ENCODE measurements at regions not wholly inside any gene's neighbourhood (a gene's known extent, or its start where the extent isn't known, plus 50 kb on each side); places are given as distances from the start of the nearest gene placed in this dataset.

GRCh38 chr5:6311568-6312501 is 66.5 kb downstream of the MED10 start:
- H3K9me2 ChIP-seq (ENCODE audit: insufficient read depth): no peaks in the 10 kb centered on the region
- no peaks in the 10 kb centered on the region for H3K27me3 ChIP-seq (replicated peaks; ENCODE audit: insufficient read depth)
- H3K9me3 ChIP-seq (ENCODE audit: low read depth): no peaks in the 10 kb centered on the region
- H3K4me3 ChIP-seq: no peak overlapping the region
- H2AFZ ChIP-seq: no peak overlapping the region
- H3F3A ChIP-seq (ENCODE audit: insufficient read depth): no peaks in the 10 kb centered on the region
- H4K20me1 ChIP-seq (ENCODE audit: insufficient read depth): no peaks in the 10 kb centered on the region
- WGBS, 2 experiments (ENCODE audit: low coverage in 1 of 2, low lambda C conversion rate in 2 of 2, missing lambda C conversion rate in 2 of 2): 28 to 34% methylated on average over 11 of the region's 11 CpGs
- H3K79me2 ChIP-seq (ENCODE audit: insufficient read depth): no peaks in the 10 kb centered on the region
- DNase-seq: no peak
- in situ Hi-C loops (cut with MboI): no loop called here
- H3K36me3 ChIP-seq (ENCODE audit: low read depth): no peaks in the 10 kb centered on the region
- TF ChIP-seq EZH2 (IDR thresholded peaks at IDR 0.05; ENCODE audit: insufficient read depth, poor library complexity, severe bottlenecking) (no peak), EZH2phosphoT487 (IDR thresholded peaks at IDR 0.05; ENCODE audit: insufficient read depth, low read depth) (no peak)
- no peak overlapping the region for H3K4me2 ChIP-seq (ENCODE audit: unreplicated experiment)
- no peak overlapping the region for H3K9ac ChIP-seq
- H3K27ac ChIP-seq: no peak overlapping the region
- H3K4me1 ChIP-seq (ENCODE audit: insufficient read depth): no peaks in the 10 kb centered on the region

GRCh38 chr5:6309949-6310348 is 68.4 kb downstream of the MED10 start:
- in situ Hi-C loops (cut with MboI): no loop called here
- no peak overlapping the region for H2AFZ ChIP-seq

GRCh38 chr5:6308683-6309082 is 69.7 kb downstream of the MED10 start:
- Histone ChIP-seq H3K36me3 (ENCODE audit: low read depth) (no peaks in the 10 kb centered on the region), H3K9me3 (ENCODE audit: low read depth) (no peaks in the 10 kb centered on the region), H2AFZ (no peak overlapping the region), H3K9ac (no peak overlapping the region), H3F3A (ENCODE audit: insufficient read depth) (no peaks in the 10 kb centered on the region), H3K27me3 (replicated peaks; ENCODE audit: insufficient read depth) (no peaks in the 10 kb centered on the region), H3K4me3 (no peak overlapping the region), H3K4me2 (ENCODE audit: unreplicated experiment) (no peak overlapping the region), H3K9me2 (ENCODE audit: insufficient read depth) (no peaks in the 10 kb centered on the region), H3K79me2 (ENCODE audit: insufficient read depth) (no peaks in the 10 kb centered on the region), H4K20me1 (ENCODE audit: insufficient read depth) (no peaks in the 10 kb centered on the region), H3K4me1 (ENCODE audit: insufficient read depth) (no peaks in the 10 kb centered on the region), H3K27ac (no peak overlapping the region)
- no peak for DNase-seq
- 49 to 58% methylated on average over 5 of the region's 5 CpGs for WGBS, 2 experiments (ENCODE audit: low coverage in 1 of 2, low lambda C conversion rate in 2 of 2, missing lambda C conversion rate in 2 of 2)
- TF ChIP-seq EZH2 (IDR thresholded peaks at IDR 0.05; ENCODE audit: insufficient read depth, poor library complexity, severe bottlenecking) (no peak), EZH2phosphoT487 (IDR thresholded peaks at IDR 0.05; ENCODE audit: insufficient read depth, low read depth) (no peak)
- in situ Hi-C loops (cut with MboI): no loop called here

More at GRCh38 chr5:6309949-6310348, 68.4 kb downstream of the MED10 start:
- Histone ChIP-seq H3K9me2 (ENCODE audit: insufficient read depth) (no peaks in the 10 kb centered on the region), H3K27ac (no peak overlapping the region), H3K27me3 (replicated peaks; ENCODE audit: insufficient read depth) (no peaks in the 10 kb centered on the region), H4K20me1 (ENCODE audit: insufficient read depth) (no peaks in the 10 kb centered on the region), H3K4me3 (no peak overlapping the region), H3K79me2 (ENCODE audit: insufficient read depth) (no peaks in the 10 kb centered on the region), H3F3A (ENCODE audit: insufficient read depth) (no peaks in the 10 kb centered on the region), H3K9me3 (ENCODE audit: low read depth) (no peaks in the 10 kb centered on the region), H3K9ac (no peak overlapping the region), H3K4me2 (ENCODE audit: unreplicated experiment) (no peak overlapping the region), H3K4me1 (ENCODE audit: insufficient read depth) (no peaks in the 10 kb centered on the region), H3K36me3 (ENCODE audit: low read depth) (no peaks in the 10 kb centered on the region)
- TF ChIP-seq EZH2 (IDR thresholded peaks at IDR 0.05; ENCODE audit: insufficient read depth, poor library complexity, severe bottlenecking) (no peak), EZH2phosphoT487 (IDR thresholded peaks at IDR 0.05; ENCODE audit: insufficient read depth, low read depth) (no peak)
- no peak for DNase-seq
- WGBS, 2 experiments (ENCODE audit: low coverage in 1 of 2, low lambda C conversion rate in 2 of 2, missing lambda C conversion rate in 2 of 2): 9% methylated on average over 2 of the region's 2 CpGs

DNA sequence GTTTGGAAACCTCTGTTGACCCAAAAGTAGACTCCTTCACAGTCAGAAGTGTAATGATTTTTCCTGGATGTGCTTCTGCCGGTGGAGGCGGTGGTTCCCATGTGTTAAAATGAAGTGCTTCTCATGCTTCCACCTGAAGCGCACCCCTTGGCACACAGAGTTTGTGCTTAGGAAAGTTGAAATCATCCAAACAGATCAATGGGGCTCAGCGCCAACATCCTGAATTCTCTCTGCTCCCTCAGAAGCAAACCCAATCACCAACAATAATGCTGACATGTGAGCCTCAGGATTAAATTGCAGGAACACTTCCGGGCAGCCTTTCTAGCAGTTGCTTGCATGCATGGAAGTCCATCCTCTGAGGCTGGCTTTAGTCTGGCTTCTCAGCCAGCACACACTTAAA is 71.0 kb downstream of the MED10 start:
- TF ChIP-seq EZH2phosphoT487 (IDR thresholded peaks at IDR 0.05; ENCODE audit: insufficient read depth, low read depth) (no peak), EZH2 (IDR thresholded peaks at IDR 0.05; ENCODE audit: insufficient read depth, poor library complexity, severe bottlenecking) (no peak)
- DNase-seq: no peak
- Histone ChIP-seq H2AFZ (no peak overlapping the region), H3K9me2 (ENCODE audit: insufficient read depth) (no peaks in the 10 kb centered on the region), H3K79me2 (ENCODE audit: insufficient read depth) (no peaks in the 10 kb centered on the region), H3K4me1 (ENCODE audit: insufficient read depth) (no peaks in the 10 kb centered on the region), H3K4me2 (ENCODE audit: unreplicated experiment) (no peak overlapping the region), H3K27me3 (replicated peaks; ENCODE audit: insufficient read depth) (no peaks in the 10 kb centered on the region), H3F3A (ENCODE audit: insufficient read depth) (no peaks in the 10 kb centered on the region), H3K36me3 (ENCODE audit: low read depth) (no peaks in the 10 kb centered on the region), H4K20me1 (ENCODE audit: insufficient read depth) (no peaks in the 10 kb centered on the region), H3K9ac (no peak overlapping the region), H3K27ac (no peak overlapping the region), H3K9me3 (ENCODE audit: low read depth) (no peaks in the 10 kb centered on the region), H3K4me3 (no peak overlapping the region)
- in situ Hi-C loops (cut with MboI): no loop called here
- 40 to 49% methylated on average over 5 of the region's 5 CpGs for WGBS, 2 experiments (ENCODE audit: low coverage in 1 of 2, low lambda C conversion rate in 2 of 2, missing lambda C conversion rate in 2 of 2)

Data from GM23248 (cell line).